Erythroblast (primary cell): ENCODE measurements at regions not wholly inside any gene's neighbourhood (a gene's known extent, or its start where the extent isn't known, plus 50 kb on each side); places are given as distances from the start of the nearest gene placed in this dataset.
"Not testable (repeated sequence)": the region's sequence is repeated elsewhere in the genome, so short reads cannot be mapped to it uniquely, and the experiment has no call there.

ENCODE experiments used
- GATA1 ChIP-seq: IDR thresholded peaks from 2 replicates; pipeline ENCODE4 v1.6.1; 2011; ENCODE audit warnings: low read depth, mild to moderate bottlenecking, control low read depth, low read length, moderate library complexity
- POLR2A ChIP-seq: IDR thresholded peaks from 2 replicates; pipeline ENCODE4 v1.6.1; 2011; ENCODE audit warnings: mild to moderate bottlenecking, low read length

DNA sequence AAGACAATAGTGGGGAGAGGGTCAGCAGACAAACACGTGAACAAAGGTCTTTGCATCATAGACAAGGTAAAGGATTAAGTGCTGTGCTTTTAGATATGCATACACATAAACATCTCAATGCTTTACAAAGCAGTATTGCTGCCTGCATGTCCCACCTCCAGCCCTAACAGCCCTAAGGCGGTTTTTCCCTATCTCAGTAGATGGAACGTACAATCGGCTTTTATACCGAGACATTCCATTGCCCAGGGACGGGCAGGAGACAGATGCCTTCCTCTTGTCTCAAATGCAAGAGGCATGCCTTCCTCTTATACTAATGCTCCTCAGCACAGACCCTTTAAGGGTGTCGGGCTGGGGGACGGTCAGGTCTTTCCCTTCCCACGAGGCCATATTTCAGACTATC is 124.0 kb upstream of the PRR20G start:
- TF ChIP-seq POLR2A, GATA1: not testable (repeated sequence)
